ENCODE measurements at regions not wholly inside any gene's neighbourhood (a gene's known extent, or its start where the extent isn't known, plus 50 kb on each side); places are given as distances from the start of the nearest gene placed in this dataset.

- no peak for TF ChIP-seq GATA3 (IDR thresholded peaks at IDR 0.05; ENCODE audit: low read depth, low read length)
- TF ChIP-seq GATA2 (IDR thresholded peaks at IDR 0.05; ENCODE audit: low read depth, low read length) = no peak
Observed at GRCh38 chr4:100872811-100873210, 355.0 kb upstream of the EMCN start.

Data from SH-SY5Y (cell line).